ENCODE measurements at regions not wholly inside any gene's neighbourhood (a gene's known extent, or its start where the extent isn't known, plus 50 kb on each side); places are given as distances from the start of the nearest gene placed in this dataset.

DNA sequence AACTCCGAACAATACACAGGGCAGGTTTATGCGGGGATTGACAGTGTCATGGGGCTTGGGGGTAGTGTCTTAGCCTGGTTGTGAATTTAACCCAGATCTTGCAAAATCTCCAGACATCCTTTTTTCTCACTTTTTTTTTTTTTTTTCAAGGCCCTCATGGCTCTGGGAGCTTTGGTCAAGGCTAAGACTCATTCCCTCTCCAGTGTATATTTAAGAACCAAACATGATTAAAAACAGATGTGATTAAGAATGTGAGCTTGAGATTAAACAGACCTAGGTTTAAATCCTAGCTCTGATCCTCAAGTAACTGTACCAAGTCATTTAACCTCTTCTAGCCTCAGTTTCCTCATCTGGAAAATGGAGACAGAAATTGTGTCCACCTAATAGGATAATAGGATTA, 151.7 kb upstream of the FUT8 start:
- Histone ChIP-seq H3K4me3 (no peak overlapping the region), H3K36me3 (replicated peaks in 1 of 2) (no peaks in the 10 kb centered on the region), H3K4me1 (replicated peaks in 1 of 2) (no peaks in the 10 kb centered on the region), H3K27ac (no peak overlapping the region), H3K27me3 (no peaks in the 10 kb centered on the region), H3K9me3 (replicated peaks in 1 of 3) (no peaks in the 10 kb centered on the region)
- intact Hi-C loops (cut with DNase I): no loop called here
- 86 to 93% (median 88%) methylated on average over 2 of the region's 2 CpGs for WGBS, 4 donors
- no peak for DNase-seq
- TF ChIP-seq POLR2A (IDR thresholded peaks at IDR 0.05): no peak
- TF ChIP-seq, protein P1, sequence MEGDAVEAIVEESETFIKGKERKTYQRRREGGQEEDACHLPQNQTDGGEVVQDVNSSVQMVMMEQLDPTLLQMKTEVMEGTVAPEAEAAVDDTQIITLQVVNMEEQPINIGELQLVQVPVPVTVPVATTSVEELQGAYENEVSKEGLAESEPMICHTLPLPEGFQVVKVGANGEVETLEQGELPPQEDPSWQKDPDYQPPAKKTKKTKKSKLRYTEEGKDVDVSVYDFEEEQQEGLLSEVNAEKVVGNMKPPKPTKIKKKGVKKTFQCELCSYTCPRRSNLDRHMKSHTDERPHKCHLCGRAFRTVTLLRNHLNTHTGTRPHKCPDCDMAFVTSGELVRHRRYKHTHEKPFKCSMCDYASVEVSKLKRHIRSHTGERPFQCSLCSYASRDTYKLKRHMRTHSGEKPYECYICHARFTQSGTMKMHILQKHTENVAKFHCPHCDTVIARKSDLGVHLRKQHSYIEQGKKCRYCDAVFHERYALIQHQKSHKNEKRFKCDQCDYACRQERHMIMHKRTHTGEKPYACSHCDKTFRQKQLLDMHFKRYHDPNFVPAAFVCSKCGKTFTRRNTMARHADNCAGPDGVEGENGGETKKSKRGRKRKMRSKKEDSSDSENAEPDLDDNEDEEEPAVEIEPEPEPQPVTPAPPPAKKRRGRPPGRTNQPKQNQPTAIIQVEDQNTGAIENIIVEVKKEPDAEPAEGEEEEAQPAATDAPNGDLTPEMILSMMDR (IDR thresholded peaks at IDR 0.05): no peak

DNA sequence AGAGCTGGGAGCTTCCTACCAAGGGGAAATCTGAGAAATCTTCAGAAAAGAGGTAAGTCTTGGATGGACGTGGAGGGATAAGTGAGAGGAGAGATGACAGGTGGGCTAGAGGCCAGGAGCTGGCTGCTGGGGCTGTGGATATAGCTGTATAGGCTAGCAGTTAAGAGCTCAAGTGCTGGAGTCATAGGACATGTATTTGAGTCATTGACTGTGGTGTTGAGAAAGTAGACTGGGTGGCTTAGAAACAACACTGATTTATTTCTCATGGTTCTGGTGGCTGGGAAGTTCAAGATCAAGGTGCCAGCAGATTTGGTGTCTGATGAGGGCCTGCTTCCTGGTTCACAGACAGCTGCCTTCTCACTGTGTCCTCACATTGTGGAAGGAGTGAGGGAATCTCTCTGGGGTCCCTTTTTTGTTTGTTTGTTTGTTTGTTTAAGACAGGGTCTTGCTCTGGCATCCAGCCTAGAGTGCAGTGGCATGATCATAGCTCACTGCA, 151.1 kb upstream of the FUT8 start:
- DNase-seq: no peak
- TF ChIP-seq, protein P1 (IDR thresholded peaks at IDR 0.05): no peak
- TF ChIP-seq POLR2A (IDR thresholded peaks at IDR 0.05): no peak
- Histone ChIP-seq H3K27ac (no peak overlapping the region), H3K36me3 (replicated peaks in 1 of 2) (no peaks in the 10 kb centered on the region), H3K4me3 (no peak overlapping the region), H3K27me3 (no peaks in the 10 kb centered on the region), H3K4me1 (replicated peaks in 1 of 2) (no peaks in the 10 kb centered on the region), H3K9me3 (replicated peaks in 1 of 3) (no peaks in the 10 kb centered on the region)
- intact Hi-C loops (cut with DNase I): no loop called here
- 85 to 94% (median 90%) methylated on average over 1 of the region's 1 CpG for WGBS, 4 donors

DNA sequence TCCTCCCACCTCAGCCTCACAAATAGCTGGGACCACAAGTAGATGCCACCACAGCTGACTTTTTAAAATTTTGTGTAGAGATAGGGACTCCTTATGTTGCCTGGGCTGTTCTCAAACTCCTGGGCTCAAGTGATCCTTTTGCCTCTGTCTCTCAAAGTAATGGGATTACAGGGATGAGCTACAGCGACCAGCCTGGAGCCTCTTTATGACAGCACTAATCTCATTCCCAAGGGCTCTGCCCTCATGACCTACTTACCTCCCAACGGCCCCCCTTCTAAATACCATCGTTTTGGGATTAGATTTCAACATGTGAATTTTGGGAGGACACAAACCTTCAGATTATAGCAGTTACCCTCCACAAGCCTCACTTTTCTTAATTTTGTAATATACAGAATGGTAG, 150.6 kb upstream of the FUT8 start:
- TF ChIP-seq, protein P1 (IDR thresholded peaks at IDR 0.05): no peak
- TF ChIP-seq POLR2A (IDR thresholded peaks at IDR 0.05): no peak
- H3K27me3 ChIP-seq: no peaks in the 10 kb centered on the region
- no peaks in the 10 kb centered on the region for H3K36me3 ChIP-seq (replicated peaks in 1 of 2)
- intact Hi-C loops (cut with DNase I): no loop called here
- no peak overlapping the region for H3K27ac ChIP-seq
- H3K4me3 ChIP-seq: no peak overlapping the region
- no peaks in the 10 kb centered on the region for H3K4me1 ChIP-seq (replicated peaks in 1 of 2)
- DNase-seq: no peak
- 55 to 68% (median 63%) methylated on average over 3 of the region's 3 CpGs for WGBS, 4 donors
- no peaks in the 10 kb centered on the region for H3K9me3 ChIP-seq (replicated peaks in 1 of 3)

DNA sequence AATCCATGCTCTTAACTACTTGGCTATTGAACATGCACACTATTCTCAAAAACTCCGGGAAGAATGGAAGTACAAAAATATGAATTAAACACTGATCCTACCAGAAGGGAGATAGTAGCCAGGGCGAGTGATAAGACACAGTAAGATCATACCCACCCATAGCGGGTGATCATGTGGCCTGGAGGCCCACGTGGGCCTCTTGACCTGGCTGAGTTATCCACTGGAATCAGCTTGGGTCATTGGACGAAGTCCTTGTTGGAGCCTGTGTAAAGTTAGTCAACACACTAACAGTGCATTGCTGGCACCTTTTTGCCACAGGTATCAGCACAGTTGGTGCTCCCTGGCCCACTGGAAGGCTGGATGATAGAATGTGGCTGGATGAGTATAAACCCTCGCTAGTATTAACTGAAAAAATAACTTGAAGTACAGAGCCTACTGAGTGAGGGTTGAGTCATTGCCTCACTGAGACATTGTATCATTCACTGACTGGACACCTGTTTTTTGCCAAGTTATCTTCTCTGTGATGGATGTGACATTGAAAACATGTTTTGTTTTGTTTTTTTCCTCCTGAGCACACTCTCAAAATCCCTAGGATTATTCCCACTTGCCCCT, 149.2 kb upstream of the FUT8 start:
- intact Hi-C loops (cut with DNase I): no loop called here
- no peak for DNase-seq
- Histone ChIP-seq H3K27me3 (no peaks in the 10 kb centered on the region), H3K27ac (no peak overlapping the region), H3K4me1 (replicated peaks in 1 of 2) (no peaks in the 10 kb centered on the region), H3K9me3 (replicated peaks in 1 of 3) (no peaks in the 10 kb centered on the region), H3K36me3 (replicated peaks in 1 of 2) (no peaks in the 10 kb centered on the region), H3K4me3 (no peak overlapping the region)
- WGBS, 4 donors: 71 to 84% (median 80%) methylated on average over 6 of the region's 6 CpGs
- TF ChIP-seq, protein P1 (IDR thresholded peaks at IDR 0.05): no peak
- TF ChIP-seq POLR2A (IDR thresholded peaks at IDR 0.05): no peak
